HG03469 (cell line): ENCODE measurements at regions not wholly inside any gene's neighbourhood (a gene's known extent, or its start where the extent isn't known, plus 50 kb on each side); places are given as distances from the start of the nearest gene placed in this dataset.
A peak's percentile ranks its signal among the peaks of the same experiment; 100 is the strongest.

Experiments used
- ATAC-seq: cut with Tn5 transposase; IDR thresholded peaks from one replicate; pipeline ENCODE4 v1.9.1; 2021; ENCODE audit warnings: mild to moderate bottlenecking, moderate library complexity, moderate number of reproducible peaks; ENCODE audit not compliant: unreplicated experiment

DNA sequence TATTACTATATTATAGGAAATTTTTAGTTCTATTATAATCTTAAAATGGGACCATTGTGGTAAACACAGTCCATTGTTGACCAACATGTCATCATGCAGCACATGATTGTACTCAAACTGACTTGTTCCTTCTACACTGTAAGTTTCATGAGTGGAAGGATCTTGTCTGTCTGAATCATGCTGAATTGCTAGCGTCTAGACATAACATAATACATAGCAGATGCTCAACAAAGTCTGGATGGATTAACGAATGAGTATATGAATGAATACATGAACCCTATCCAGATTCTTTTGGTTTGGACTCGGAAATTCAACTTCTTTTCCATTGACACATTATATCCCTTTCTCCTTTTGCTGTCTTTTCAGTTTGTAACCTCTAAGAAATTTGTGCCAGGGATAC lies 429.2 kb upstream of the SGCD start:
- no peak for ATAC-seq

DNA sequence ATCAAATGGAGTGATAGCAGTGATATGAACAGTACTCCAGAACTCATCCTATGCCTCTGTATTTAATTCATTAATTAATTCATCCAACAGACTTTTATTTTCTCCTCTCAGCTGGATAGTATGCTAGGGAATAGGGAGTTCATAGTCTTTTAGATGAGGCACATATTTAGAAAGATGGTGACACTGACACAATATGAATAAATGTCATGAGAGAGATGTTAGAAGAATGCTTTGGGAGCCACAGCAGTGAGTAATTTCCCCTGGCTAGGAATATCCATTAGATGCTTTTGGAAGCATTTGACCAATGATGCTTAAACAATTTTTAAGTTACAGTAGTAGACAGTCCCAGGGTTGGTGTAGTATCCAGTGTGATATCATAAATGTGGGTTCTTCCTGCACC lies 428.7 kb upstream of the SGCD start:
- ATAC-seq = no peak

DNA sequence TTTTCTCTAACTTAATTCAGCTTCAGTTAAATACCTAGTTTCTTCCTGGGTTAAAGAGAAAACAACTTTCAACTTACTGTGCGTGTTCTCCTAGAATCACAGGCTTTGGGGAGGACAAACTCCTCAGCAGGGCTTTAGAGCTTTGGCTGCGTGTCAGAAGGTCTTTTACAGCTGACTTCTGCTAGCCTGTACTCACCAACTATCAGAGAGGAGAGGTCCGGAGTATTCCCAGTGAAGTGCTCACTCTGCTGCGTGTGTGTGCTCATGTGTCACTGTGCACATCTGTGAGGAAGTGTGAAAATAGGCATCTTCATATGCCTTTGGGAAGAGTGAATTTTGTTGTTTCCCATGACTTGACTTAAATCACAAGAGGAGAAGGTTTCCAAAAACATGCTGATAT lies 423.2 kb upstream of the SGCD start:
- no peak for ATAC-seq

DNA sequence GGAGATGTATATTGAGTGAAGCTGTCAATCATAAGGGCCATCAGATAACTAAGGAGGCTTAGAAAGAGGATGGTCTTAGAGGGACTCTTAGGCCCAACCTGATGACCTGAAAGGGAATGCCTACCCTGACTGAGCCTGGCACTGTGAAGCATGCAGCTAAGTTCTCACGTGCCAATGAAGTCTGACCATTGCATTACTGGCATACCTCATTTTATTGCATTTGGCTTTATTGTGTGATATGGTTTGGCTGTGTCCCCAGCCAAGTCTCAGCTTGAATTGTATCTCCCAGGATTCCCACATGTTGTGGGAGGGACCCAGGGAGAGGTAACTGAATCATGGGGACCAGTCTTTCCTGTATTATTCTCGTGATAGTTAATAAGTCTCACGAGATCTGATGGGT lies 421.6 kb upstream of the SGCD start:
- no peak for ATAC-seq

DNA sequence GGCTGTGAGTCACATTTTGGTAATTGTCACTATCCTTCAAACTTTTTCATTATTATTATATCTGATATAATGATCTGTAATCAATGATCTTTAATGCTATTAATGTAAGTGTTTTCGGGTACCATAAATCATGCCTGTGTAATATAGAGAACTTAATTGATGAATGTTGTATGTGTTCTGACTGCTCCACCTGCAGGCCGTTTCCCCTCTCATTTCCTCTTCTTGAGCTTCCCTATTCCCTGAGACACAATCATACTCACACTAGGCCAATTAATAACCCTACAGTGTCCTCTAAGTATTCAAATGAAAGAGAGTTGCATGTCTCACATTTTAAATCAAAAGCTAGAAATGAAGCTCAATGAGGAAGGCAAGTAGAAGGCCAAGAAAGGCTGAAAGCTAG lies 420.9 kb upstream of the SGCD start:
- no peak for ATAC-seq

DNA sequence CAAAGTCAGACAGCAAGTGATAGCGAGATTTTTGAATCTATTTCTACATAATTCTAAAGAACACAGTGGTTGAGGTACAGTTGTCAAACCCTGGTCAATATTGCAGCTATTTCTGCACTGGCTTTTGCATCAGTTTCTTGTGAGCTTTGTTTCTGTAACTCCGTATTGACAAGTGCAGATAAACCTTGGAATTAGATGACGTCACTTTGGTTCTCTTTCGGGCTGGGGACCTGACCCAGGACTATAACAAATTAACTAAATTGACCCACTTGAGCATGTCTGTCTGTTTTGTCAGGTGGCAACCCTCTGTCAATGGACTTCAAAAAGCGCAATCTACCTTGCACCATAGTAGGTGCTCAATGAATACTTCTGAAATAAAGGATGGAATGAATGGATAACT lies 418.4 kb upstream of the SGCD start:
- no peak for ATAC-seq

DNA sequence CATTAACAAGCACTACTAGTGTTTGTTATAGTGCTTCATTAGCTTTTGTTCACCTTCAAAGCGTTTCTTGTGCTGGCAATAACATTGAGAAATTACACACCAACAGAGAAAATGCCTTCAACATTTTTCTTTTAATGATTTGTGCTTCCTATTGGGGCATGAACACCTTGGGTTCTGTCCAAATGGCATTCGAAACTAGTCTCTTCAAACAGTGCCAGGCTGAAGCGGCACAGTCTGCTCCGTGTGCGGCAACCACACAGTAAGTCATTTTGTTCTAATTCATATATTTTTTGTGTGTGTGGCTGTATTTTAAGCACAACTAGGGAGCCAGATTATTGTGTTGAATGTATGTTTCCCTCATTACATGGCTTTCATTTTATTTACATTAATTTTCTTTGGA lies 414.7 kb upstream of the SGCD start:
- no peak for ATAC-seq

DNA sequence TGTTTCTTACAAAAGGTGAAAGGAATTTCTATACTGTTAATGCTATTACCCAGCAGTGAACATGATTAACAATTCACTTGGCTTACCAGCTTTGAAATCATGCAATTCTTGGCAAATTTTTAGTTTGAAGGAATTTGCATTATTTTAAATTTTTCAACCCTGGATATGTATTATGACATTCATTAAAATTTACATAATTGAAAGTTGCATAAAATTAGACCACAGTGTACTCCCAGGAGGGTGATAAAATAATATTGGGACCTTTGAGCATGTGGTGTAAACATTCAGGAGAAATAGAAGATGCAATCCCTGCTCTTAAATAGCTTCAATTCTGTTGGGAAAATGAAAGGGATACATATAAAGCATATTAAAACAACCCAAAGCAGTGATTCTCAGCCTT lies 412.2 kb upstream of the SGCD start:
- ATAC-seq = no peak

DNA sequence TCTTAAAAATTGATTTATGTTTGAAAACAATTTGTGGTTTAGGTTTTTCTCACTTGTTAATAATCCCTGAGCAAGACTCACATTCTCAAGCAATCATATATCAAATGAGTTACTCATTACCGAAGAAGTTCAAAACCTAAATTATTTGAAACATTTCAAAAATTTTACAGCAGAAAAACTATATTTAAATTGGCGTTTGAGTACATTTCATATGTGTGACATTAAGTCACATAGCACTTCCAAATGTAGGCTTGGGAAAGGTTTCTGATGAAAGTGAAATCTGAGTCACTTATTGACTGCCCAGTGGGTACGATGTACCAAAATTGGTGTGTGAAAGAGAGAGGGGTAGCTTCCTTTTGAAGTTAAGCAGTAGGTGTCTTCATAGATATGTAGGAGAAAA lies 411.4 kb upstream of the SGCD start:
- ATAC-seq = no peak

DNA sequence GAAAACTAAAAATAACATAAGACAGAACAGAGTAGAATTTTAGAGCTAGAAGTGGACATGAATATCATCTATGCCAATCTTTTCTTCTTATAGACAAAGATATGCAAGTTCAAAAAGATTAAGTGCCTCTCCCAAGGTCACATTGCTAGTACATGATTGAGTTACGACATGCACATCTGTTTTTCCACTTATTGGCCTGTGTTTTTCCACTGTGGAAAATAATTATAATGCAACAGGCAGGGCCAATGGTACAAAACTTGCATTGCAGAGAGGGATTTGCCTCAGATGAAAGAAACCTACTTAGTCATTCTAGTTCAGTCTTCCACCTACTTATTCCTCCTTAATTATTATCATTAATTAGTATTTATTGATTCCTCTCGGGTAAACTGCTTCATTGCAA lies 407.8 kb upstream of the SGCD start:
- no peak for ATAC-seq

DNA sequence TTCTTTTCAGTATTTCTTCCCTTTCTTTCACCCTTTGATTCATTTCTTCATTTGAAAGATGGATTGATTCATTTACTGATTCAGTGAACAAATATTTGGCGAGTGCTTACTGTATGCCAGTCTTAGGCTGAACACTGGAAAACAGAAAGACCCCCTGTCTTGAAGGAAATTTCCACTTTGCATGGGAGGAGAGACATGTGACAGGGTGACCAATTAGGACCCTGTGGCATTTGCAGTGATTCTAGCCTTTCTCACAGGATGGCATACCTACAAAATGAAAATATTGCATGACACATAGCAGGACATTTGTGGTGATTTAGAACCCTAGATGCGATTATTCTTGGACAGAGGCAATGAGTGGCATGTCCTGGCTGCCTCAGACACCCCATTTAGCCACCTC lies 407.2 kb upstream of the SGCD start:
- no peak for ATAC-seq

DNA sequence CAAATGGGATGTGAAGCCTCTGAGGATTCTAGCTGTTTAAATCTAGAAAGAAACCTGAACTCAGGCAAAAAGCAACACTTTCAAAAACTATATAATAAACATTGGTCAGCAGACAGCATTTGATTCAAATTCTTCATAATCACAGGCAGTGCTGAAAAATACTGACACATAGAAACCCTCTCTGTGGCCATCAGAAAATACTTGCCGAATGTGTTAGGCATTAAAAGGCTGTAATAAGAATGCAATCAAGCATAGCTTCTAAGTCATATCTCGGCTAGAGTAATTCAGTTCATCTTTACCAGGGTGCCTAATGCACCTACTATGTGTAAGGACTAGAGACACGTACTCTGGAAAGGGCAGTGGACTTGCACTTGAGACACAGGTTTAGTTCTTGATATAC lies 405.3 kb upstream of the SGCD start:
- ATAC-seq = no peak

DNA sequence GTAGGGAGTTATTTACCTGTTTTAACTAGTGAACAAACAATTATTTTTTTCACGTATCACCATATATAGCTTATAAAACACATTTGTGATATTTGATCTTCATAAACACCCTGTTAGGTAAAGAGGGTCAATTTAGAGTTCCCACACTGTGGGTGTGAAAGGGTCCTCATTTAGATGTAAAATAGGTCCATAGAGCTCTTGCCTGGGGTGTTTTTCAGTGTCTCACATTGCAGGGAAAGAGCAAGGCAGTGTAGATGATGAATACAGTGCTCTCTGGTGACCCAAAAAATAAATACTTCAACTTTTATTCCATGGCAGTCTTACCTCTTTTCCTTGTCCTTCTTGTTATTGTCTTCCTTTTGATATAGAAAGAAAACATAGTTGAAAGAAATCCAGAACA lies 403.2 kb upstream of the SGCD start:
- ATAC-seq = no peak

DNA sequence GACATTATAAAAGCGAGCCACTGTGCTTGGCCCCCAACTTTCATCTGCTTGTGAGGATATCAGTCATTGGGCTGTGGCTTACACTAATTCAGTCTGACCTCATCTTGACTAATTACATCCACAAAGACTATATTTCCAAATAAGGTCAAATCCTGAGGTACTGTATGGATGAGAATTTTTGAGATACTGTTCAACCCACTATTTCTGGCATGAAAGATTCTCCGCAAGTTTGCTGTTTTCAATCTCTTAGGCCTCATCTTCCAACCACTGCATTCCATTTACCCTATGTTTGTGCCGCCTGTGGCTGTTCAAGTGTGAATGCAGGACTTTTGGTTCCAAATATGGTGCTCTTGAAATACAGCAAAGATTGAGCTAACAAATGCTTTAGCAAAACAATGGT lies 400.9 kb upstream of the SGCD start:
- ATAC-seq = no peak

DNA sequence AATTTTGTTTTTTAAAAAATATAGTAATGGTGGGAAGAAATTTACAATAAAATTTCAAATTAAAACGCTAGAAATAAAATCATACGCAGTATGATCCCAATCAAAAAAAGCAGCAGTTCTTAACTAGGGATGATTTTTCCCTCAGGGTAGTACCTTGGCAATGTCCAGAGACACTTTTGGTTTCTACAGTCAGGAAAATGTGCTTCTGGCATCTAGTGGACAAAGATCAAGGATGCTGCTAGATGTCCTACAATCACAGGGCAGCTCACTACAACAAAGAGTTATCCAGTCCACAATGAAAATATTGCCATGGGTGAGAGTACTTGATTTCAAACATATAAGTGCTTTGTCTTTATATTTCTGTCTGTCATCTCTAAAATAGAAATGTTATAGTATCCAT lies 400.2 kb upstream of the SGCD start:
- ATAC-seq = no peak

DNA sequence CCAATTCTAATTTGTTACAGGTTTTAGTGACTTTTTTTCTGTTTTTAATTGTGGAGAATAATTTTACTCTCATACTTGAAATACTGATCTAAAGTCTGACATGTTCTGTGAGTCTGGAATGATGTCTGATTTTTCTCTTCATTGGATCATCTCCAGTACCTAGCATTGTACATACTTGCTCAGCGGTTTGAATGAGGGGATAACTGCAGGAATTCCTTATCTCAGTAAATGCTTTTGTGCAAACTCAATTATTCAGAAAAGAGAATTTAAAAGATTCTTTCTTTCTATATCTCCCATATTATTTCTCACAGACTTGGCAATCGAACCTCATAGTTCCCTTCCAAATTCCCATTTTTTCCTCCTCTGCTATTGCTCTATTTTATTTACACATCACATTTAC lies 397.9 kb upstream of the SGCD start:
- no peak for ATAC-seq

DNA sequence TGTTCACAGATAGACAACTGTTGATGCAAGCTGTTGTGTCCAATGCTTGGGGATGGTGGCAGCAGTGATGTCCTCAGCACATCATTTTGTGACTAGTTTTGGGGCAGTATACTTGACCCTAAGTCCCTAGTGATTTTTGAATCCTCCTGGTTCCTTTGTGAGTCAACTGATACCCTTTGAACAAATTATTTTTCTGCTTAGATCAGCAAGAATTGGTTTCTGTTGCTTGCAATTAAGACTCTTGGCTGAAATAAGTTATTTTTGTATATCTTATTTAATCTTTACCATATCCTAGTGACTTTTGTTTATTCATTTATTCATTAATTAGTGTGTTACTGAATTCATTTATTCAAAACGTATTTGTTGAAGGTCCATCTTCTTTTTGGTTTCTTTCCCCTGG lies 392.0 kb upstream of the SGCD start:
- ATAC-seq = no peak

DNA sequence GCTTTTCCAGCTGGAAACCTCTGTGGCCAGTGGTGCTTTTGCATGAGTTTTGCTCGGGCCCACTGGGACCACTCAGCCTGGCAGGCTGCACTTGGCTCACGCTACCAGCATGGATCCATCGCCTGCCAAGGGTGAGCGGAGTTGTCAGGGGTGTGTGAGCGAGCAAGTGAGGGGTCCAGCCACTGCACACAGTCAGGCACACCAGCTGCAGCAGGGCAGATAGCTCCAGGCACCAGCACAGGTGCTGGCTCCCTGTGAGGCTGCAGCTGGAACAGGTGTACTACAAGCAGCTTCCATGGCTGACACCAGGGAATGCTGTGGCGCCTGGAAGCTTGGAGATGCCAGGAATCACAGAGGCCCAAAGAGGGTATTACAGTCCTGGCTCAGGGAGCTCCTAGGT lies 391.2 kb upstream of the SGCD start:
- no peak for ATAC-seq

DNA sequence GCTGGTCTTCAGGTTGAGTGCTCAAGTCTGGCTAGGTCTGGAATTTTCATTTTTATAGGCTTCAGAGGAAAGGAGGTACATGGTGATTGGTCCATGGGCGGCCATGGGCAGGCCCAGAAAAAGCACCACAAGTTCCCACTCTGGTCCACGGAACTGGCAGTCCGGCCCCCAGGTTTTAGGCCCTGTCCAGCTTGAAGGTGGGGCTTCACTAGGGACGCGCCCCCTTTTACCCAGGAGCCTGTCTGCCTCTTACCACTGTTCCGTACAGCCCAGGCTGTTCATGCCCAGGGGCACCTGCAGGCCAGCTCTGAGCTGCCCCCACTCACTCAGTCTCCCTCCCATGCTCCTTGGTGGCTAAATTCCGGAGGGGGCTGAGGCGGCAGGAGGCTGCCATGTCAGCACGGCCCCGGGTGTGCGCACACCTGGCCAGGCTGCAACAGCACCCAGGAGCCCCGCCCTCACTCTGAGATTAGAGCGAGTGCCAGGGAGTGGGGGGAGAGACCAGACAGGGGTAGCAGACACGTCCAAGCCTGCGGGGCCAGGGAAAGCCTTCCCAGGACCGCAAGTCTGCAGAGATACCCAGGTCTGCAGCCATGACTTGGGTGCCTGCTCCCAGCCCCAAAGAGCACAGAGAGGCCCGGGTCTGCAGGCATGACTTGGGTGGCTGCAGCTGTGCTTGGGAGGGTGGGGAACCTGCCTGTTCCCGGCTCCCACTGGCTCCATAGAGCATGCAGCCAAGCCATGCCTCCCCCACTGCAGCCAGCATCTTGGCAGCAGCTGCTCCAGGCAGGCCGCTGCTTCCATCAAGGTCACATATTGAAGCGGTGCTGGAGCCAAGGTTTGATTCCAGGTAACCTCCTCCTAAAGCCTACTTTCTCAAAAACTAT lies 390.2 kb upstream of the SGCD start:
- no peak for ATAC-seq

DNA sequence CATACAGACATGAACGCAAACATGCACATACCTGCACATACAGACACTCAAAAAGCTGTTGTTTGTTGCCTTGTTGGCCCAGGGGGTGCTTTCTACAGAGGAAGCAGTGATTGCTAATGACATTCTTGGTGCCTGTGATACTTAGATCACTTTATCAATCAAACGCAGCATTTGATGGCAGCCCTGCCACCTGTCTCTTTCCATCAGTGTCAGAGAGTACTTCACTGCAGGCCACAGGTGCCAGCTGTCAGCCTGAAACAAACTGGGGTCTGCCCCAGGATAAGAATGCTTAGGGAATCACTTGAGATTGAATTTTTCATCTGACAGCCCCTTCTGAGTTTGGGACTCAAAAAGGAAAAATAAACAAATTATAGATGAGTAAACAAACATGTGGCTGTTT lies 388.9 kb upstream of the SGCD start:
- ATAC-seq = no peak

DNA sequence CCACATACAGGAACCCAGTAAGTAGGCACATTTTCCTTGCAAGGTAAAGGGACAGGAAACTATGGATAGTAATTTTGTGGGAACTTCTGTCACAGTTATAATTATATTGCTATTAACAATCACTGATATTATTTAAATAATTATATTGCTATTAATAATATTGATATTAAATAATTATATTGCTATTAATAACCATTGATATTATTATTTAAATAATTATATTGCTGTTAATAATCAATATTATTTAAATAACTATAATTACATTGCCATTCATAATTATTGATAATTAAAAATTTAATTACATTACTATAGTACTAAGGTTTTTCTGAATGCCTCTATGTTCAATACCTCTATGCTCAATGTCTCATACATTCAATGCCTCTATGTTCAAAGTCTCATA lies 385.6 kb upstream of the SGCD start:
- ATAC-seq = no peak

DNA sequence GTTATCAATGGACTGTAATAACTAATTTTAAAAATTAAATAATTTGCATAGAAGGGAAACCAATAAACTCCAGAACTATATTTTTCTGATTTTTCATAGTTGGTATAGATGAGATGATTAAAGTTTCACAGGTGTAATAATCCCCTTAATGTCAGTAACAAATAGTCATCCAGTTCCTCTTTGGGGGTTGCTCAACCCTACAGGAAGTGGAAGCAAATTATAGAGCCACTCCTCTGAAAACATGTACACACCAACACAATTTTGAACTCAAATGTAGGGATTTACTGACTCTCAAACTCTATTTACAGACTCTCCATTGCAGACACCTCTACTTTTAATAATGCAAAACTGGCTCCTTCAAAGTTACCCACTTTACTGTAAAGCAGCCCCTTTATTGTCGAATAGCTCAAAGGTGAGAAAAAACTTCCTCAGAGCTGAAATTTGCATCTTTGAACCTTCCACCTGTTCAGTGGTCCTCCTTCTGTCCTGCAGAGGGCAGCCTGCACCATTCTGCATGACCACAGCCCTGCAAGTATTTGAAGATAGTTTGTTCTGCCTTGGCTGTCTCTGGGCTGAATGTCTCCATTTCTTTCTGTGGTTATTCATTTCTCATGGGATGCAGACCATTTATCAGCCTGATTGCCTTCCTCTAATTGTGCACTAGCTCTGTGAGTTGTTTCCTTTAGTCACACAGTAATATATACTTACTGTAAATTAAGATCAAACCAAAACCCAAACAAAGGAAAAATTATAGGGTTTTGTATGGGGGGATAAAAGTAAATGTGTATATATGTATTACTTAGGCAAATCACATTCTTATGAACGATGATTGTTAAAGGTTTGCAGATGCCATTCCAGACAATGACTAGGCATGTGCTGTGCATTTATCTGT lies 383.2 kb upstream of the SGCD start:
- ATAC-seq = peak; percentile 90
